SJCRH30 (cell line): ENCODE measurements at regions not wholly inside any gene's neighbourhood (a gene's known extent, or its start where the extent isn't known, plus 50 kb on each side); places are given as distances from the start of the nearest gene placed in this dataset.

Experiments used
- DNase-seq, 2 experiments: peaks; one replicate each; pipeline ENCODE4 v3.0.0-alpha.2; 2015 to 2020
- H3K27ac ChIP-seq: fragments of 250-450 bp; sonication (Bioruptor Pico); 2 replicates; pipeline ENCODE4 v1.5.1; 2020; ENCODE audit warnings: mild to moderate bottlenecking, moderate library complexity
- H3K27me3 ChIP-seq: fragments of 250-450 bp; sonication (Bioruptor Pico); 2 replicates; pipeline ENCODE4 v1.5.1; 2020; ENCODE audit warnings: mild to moderate bottlenecking, moderate library complexity
- H3K36me3 ChIP-seq: fragments of 250-450 bp; sonication (Bioruptor Pico); 2 replicates; pipeline ENCODE4 v1.5.1; 2020; ENCODE audit warnings: mild to moderate bottlenecking, moderate library complexity
- H3K4me1 ChIP-seq: fragments of 250-450 bp; sonication (Bioruptor Pico); 2 replicates; pipeline ENCODE4 v1.5.1; 2020; ENCODE audit warnings: mild to moderate bottlenecking, moderate library complexity
- H3K4me3 ChIP-seq: fragments of 250-450 bp; sonication (Bioruptor Pico); 2 replicates; pipeline ENCODE4 v1.5.1; 2020; ENCODE audit warnings: mild to moderate bottlenecking, moderate library complexity
- H3K9me3 ChIP-seq: fragments of 250-450 bp; sonication (Bioruptor Pico); replicated peaks from 2 replicates; pipeline ENCODE4 v1.5.1; 2020; ENCODE audit warnings: mild to moderate bottlenecking, moderate library complexity

DNA sequence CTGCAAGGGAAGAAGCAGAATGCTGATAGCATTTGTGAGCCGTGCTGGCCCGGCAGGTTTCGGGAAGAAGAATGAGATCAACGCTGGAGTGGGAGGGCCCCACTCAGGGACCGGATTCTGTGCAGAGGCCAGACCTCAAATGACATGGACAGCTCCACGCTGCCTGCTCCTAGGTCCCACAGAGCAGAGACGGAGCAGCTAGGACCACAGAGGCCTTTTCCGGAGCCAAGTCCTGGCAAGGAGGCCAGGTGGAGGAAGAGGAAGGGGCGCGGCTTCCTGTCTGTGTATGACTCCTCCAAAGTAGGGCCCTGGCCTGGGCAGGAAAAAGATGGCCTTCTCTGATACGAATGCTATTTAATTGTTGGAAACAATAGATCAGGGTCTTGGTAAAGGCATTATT is 139.9 kb downstream of the LRRC30 start:
- Histone ChIP-seq H3K4me1 (no peaks in the 10 kb centered on the region), H3K4me3 (no peak overlapping the region), H3K27ac (no peak overlapping the region), H3K27me3 (no peaks in the 10 kb centered on the region), H3K36me3 (no peaks in the 10 kb centered on the region), H3K9me3 (no peaks in the 10 kb centered on the region)
- no peak for DNase-seq

DNA sequence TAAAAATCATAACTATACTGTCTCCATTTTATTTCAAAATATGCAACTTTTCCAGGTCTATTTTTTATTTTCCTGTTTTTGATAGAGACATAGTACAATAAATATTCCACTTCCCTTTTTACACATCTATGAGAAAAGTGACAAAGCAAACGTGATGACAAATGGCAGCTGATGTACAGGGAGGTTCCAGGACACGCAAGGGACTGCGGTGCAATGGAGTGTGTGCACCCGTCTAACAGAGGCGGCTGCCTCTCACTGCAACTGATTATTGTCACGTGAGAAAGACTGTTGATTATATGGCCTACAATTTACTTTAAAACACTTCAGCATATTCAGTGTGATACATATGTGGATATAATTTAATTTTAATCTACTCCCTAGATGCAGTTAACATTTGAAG is 142.6 kb downstream of the LRRC30 start:
- no peak overlapping the region for H3K4me3 ChIP-seq
- no peaks in the 10 kb centered on the region for H3K9me3 ChIP-seq
- H3K27ac ChIP-seq, result no peak overlapping the region
- no peaks in the 10 kb centered on the region for H3K4me1 ChIP-seq
- DNase-seq, result no peak
- no peaks in the 10 kb centered on the region for H3K27me3 ChIP-seq
- no peaks in the 10 kb centered on the region for H3K36me3 ChIP-seq

DNA sequence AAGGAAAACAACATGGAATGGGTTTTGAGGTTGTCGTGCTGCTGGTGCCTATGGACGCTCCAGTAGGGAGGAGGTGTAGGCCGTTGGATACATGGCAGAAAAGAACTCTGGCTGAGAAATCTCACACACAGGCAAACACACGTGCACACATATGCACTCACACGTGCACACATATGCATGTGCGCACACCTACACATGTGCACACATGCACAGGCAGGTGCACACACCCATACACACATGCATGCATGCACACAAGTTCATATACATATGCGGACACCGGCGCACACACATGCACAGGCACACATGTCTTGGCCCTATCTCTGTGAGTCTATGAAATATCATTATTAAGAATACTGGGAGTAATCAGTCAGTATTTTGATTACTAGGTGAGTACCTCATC is 150.4 kb downstream of the LRRC30 start:
- no peak for DNase-seq
- no peaks in the 10 kb centered on the region for H3K9me3 ChIP-seq
- H3K4me3 ChIP-seq, result no peak overlapping the region
- no peak overlapping the region for H3K27ac ChIP-seq
- H3K4me1 ChIP-seq, result no peaks in the 10 kb centered on the region
- no peaks in the 10 kb centered on the region for H3K27me3 ChIP-seq
- no peaks in the 10 kb centered on the region for H3K36me3 ChIP-seq

DNA sequence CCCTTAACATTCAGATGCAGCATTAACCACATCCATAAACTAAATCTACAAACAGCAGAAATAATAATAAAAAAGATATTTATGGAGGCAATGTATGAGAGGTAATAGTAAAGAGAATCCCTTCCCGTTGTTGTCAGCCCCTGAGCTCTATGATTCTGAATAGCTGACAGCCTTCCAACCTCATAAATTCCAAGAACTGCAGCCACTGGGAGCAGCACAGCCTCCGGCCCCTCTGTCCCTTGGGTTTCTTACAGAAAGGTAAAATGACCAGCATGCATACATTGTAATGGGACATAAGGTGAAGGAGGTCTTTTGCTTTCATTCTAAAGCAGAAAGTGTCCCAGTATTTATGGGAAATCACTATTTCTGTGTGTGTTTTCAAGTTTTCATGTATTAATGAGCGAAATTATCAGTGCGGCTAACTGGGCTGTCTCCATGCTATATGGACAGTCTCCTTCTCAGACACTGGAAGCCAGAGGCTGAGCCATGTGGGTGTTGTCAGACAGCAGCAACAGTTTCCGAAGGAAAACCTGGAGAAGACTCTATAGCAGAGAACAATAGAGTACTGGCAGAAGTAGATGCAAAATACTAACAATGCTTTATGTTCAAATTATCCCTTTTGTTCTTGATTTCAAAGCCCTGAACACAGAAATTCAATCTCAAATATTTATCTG is 151.6 kb downstream of the LRRC30 start:
- Histone ChIP-seq H3K27ac (no peak overlapping the region), H3K27me3 (no peaks in the 10 kb centered on the region), H3K4me1 (no peaks in the 10 kb centered on the region), H3K4me3 (no peak overlapping the region), H3K36me3 (no peaks in the 10 kb centered on the region), H3K9me3 (no peaks in the 10 kb centered on the region)
- no peak for DNase-seq

DNA sequence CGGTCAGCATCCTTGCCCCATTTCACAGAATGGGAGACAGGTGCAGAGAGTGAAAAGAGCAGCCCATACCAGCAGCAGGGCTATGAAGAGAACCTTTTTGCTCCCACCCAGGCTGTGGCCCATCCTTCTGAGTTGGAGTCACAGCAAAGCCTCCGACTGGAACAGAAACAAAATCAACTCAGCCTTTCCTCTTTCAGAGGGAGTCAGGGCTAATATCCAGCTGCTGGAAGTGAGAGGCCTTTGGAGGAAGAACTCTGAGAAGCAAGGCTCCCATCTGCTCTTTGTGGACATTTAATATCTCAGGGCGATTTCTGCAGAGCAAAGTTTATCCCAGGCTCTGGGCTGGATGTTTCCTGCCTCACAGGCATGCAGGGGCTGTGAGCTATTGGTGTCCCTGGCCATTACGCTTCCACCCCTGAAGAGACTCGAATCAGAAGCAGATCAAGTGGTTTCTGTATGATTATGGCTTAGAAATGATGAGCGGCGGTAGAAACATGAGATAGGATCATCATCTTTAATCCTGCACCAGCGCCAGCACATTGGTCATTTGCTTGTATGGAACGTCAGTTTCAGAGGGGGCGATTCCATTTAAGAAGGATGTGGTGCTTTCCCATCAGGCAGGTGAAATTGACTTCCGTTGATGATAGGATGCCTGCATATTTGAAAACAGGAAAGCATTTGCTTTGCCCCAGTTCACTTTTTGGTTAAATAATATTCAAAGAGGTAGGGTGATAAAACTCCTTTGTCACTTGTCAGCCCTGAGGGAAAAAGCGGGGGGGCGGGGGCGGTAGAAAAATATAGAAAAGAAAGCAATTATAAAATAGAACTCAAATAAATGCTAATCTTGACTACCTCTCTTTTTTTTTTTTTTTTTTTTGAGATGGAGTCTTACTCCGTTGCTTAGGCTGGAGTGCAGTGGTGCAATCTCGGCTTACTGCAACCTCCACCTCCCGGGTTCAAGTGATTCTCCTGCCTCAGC is 152.4 kb downstream of the LRRC30 start:
- no peak overlapping the region for H3K27ac ChIP-seq

DNA sequence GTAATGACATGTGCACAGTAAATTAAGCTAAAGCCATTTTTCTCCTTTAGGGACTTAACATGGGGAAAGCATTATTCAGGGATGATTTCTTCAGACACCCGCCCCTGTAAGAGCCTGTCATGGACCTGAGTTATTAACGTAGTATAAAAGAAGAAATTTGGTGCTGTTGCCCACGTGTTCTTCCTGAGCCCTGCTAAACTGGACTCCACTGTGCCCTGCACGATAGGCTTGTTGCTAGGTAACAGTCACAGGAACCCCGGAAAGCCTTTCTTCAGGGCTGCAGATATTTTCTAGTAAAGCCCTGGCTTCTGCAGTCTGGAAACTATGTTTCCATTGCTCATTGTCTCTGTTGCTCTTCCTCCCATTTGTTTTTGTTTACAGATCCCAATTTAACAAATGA is 157.9 kb downstream of the LRRC30 start:
- Histone ChIP-seq H3K36me3 (no peaks in the 10 kb centered on the region), H3K9me3 (no peaks in the 10 kb centered on the region), H3K4me1 (peaks cover 11% of the 10 kb centered on the region), H3K27ac (no peak overlapping the region), H3K4me3 (no peak overlapping the region), H3K27me3 (no peaks in the 10 kb centered on the region)
- DNase-seq, result no peak

More for the DNA sequence above, 152.4 kb downstream of the LRRC30 start:
- H3K4me3 ChIP-seq, result no peak overlapping the region
- no peak for DNase-seq
- H3K4me1 ChIP-seq, result no peaks in the 10 kb centered on the region
- H3K36me3 ChIP-seq, result no peaks in the 10 kb centered on the region
- H3K9me3 ChIP-seq, result no peaks in the 10 kb centered on the region
- no peaks in the 10 kb centered on the region for H3K27me3 ChIP-seq

DNA sequence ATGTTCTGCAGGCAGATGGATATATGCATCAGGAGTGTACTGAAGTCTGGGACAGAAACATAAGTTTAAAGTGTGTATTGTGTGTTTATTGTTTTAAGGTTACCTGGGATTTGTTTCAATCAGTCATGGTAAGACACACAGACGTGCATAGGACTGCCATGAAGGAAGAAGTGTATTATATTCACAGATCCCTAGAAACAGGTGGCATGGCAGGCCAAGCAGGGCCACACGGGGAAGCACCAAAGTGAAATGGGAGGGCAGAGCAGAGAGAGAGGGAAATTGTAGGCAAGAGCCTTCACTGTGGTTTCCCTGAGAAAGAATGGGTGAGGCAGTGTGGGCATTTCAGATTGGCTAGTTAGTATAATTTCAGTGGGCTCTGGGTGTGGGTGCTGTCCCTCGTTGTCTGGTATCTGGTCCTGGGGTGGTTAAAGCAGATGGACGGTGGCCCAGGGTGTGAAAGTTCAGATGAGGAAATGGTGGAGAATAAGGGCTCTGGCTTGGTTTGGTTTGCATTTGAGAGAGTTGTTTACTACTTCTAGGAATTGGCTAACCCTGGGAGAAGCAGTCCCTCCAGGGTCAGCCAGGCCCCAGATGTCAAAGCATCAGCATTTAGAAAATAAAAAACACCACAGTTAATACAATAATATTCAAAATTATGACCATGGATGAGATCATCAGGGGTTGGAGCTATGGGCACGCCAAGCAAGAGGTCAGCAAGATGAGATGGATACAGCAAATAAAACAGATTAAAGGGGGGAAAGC is 160.0 kb downstream of the LRRC30 start:
- Histone ChIP-seq H3K4me1 (peaks cover 11% of the 10 kb centered on the region), H3K9me3 (no peaks in the 10 kb centered on the region), H3K27ac (peak overlapping the region; percentile 71), H3K27me3 (no peaks in the 10 kb centered on the region), H3K4me3 (no peak overlapping the region), H3K36me3 (no peaks in the 10 kb centered on the region)
- DNase-seq, result peak; percentile 66 to 77

DNA sequence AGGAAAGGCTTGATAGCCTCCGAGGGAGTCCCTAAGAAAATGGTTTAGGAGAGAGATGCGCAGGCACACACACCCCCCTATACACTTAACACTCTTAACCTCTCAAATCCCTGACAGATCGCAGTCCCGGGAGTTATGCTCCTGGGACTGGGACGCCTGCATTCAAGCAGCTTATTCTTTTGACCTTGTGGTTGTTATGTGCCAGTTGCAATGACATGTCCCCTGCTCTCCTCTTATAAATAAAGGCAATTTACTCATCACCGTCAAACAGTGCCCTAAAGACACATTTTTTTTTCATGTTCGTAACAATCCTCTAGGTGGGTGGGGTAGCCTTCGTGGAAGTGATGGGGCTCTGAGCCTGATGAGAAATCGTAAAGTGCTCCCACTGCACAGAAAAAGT is 162.2 kb downstream of the LRRC30 start:
- no peak overlapping the region for H3K4me3 ChIP-seq

DNA sequence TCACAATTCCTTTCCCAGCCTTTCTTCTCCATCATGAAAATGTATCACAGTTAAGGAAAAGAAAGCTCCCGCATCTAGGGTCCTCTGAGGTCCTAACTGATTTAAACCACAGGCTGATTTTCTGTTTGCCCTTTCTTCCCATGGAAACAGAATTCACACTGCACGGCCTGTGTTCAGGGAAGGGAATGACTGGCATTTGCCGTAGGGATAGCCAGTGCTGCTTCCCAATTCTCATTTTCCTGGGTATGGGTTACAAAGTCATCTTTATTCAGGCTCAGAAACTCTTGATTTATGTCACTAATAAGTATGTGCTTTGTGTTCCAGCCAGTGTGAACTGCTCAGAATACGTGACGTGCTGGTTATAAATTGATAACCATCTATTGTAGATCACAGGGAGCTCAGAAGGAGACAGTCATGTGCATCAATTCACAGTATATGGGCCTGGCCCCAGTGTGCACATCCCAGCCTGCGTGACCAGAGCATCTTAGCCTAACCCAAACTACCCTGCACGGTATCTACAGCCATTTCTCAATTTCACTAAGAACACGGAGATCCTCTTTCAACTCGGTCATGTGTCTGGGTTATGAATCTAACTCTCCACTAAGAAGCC is 163.3 kb downstream of the LRRC30 start:
- no peak for DNase-seq
- Histone ChIP-seq H3K4me1 (peaks cover 11% of the 10 kb centered on the region), H3K9me3 (no peaks in the 10 kb centered on the region), H3K27ac (no peak overlapping the region), H3K4me3 (no peak overlapping the region), H3K27me3 (no peaks in the 10 kb centered on the region), H3K36me3 (no peaks in the 10 kb centered on the region)

More for the DNA sequence above, 162.2 kb downstream of the LRRC30 start:
- peaks cover 11% of the 10 kb centered on the region for H3K4me1 ChIP-seq
- no peak for DNase-seq
- no peaks in the 10 kb centered on the region for H3K36me3 ChIP-seq
- no peaks in the 10 kb centered on the region for H3K9me3 ChIP-seq
- no peak overlapping the region for H3K27ac ChIP-seq
- no peaks in the 10 kb centered on the region for H3K27me3 ChIP-seq

DNA sequence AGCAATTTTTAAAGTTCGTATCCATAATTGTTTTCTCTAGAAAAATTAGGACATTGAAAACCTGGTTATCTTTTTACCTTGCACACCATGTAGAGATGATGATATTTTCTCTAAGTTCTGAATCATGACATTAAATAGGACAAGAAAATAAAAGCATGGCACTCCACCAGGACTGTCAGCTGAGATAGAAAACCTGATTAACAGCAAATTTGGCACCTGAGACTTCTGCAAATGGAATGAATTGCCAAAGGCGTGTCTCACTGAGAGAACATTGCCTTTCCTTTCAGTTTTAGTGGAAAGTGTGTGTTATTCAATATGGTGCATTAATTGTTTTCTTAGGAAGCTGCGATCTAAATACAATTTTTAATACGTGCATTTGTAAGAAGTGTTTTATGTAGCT is 164.7 kb downstream of the LRRC30 start:
- Histone ChIP-seq H3K36me3 (no peaks in the 10 kb centered on the region), H3K27me3 (no peaks in the 10 kb centered on the region), H3K4me3 (no peak overlapping the region), H3K9me3 (no peaks in the 10 kb centered on the region), H3K27ac (no peak overlapping the region), H3K4me1 (peaks cover 9% of the 10 kb centered on the region)
- DNase-seq, result no peak

DNA sequence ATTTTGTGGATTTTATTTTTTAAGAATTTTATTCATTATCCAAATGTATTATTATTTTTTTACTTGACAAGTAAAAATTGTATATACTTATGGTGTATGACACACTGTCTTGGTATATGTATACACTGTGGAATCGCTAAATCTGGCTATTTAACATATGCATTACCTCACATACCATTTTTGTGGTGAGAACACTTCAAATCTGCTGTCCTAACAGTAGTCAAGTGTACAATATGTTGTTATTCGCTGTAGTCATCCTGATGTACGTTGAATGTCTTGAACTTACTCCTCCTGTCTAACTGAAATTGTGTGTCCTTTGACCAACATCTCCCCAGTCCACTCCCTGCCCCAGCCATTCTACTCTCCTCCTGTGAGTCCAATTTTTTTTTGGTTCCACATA is 153.2 kb upstream of the PTPRM start:
- Histone ChIP-seq H3K4me3 (no peak overlapping the region), H3K27me3 (no peaks in the 10 kb centered on the region), H3K4me1 (no peaks in the 10 kb centered on the region), H3K36me3 (no peaks in the 10 kb centered on the region), H3K9me3 (no peaks in the 10 kb centered on the region), H3K27ac (no peak overlapping the region)
- no peak for DNase-seq

DNA sequence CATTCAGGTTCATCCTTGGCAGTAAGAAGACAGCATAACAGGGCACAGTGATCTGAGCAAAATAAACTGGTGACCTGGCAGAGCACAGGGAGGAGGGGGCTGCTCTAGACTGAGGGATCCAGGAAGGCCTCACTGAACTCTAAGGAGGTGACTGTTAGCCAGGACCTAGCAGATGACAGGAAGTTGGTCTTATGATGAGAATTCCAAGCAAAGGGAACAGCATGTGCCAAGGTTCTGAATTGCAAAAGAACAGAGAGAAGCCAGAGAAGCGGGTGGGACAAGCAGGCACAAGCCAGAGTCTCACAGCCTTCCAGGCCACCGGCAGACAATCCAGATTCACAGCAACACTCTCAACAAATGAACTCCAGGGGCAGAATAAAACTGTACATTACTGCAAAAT is 152.7 kb upstream of the PTPRM start:
- Histone ChIP-seq H3K4me1 (no peaks in the 10 kb centered on the region), H3K9me3 (no peaks in the 10 kb centered on the region), H3K4me3 (no peak overlapping the region), H3K27me3 (no peaks in the 10 kb centered on the region), H3K27ac (no peak overlapping the region), H3K36me3 (no peaks in the 10 kb centered on the region)
- DNase-seq, result no peak

DNA sequence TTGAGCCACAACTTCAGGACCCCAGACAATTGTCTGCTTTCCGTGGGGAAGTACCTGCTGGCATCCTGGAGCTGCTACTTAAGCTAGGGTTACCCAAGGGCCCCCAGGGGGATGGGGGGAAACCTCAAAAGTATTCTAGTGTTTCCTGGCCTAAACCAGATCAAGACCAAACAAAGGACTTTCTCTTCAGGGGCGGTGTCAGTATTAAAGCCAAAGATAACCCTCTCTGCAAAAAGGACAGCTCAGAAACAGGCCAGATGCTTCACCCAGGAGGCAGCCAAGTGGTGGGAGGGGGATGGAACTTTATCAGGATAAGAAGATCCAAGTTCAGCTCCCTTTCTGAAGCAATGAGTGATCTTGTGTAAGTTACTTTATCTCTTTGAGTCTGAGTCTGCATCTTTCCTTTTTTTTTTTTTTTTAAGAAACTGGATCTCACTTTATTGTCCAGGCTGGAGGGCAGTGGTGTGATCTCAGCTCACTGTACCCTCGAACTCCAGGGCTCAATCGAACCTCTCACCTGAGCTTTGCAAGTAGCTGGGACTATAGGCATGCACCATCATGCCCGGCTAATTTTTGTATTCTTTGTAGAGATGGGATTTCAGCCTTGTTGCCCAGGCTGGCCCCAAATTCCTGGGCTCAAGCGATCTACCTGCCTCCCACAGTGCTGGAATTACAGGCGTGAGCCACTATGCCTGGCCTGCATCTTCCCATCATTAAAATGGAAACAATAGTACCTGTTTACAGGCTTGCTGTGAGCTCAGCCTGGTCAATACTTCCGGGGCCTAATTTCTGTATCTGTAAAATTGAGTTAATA is 151.8 kb upstream of the PTPRM start:
- Histone ChIP-seq H3K27ac (no peak overlapping the region), H3K4me3 (no peak overlapping the region), H3K9me3 (no peaks in the 10 kb centered on the region), H3K27me3 (no peaks in the 10 kb centered on the region), H3K4me1 (no peaks in the 10 kb centered on the region), H3K36me3 (no peaks in the 10 kb centered on the region)
- peak in 1 of 2 experiments; percentile 5 for DNase-seq

DNA sequence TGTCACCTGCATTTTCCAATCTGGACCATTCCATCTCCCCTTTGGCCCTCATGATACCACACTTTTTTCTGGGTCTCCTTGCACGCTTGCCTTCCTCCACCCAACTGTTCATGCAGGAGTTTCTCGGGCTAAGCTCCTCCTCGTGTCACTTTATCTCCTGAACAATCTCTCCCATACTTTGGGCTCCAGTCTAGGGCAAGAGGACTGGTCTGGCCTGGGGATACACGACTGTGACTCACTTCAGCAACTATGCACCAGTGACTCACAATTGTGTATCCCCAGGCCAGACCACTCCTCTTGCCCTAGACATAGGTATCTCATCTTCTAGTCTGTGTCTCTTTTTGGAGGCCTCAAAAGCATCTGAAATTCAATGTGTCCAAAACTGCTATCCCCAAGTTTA is 149.4 kb upstream of the PTPRM start:
- no peaks in the 10 kb centered on the region for H3K27me3 ChIP-seq
- H3K9me3 ChIP-seq, result no peaks in the 10 kb centered on the region
- DNase-seq, result no peak
- H3K4me1 ChIP-seq, result no peaks in the 10 kb centered on the region
- H3K36me3 ChIP-seq, result no peaks in the 10 kb centered on the region
- no peak overlapping the region for H3K27ac ChIP-seq
- no peak overlapping the region for H3K4me3 ChIP-seq
